ENCODE measurements at regions not wholly inside any gene's neighbourhood (a gene's known extent, or its start where the extent isn't known, plus 50 kb on each side); places are given as distances from the start of the nearest gene placed in this dataset.

DNA sequence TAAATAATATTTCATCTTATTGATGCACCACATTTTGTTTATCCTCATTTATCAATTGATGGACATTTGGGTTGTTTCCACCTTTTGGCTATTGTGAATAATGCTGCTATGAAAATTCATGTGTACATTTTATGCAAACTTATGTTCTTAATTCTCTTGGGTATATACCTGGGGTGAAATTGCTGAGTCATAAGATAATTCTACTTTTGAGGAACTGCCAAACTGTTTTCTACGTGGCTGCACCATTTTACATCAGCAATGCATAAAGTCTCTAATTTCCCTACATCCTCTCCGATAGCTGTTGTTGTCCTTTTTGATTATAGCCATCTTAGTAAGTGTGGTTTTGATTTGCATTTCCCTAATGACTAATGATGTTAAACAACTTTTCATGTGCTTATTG lies 116.5 kb upstream of the DLX2 start:
- Histone ChIP-seq H3K36me3 (replicated peaks in 1 of 2; ENCODE audit: control insufficient read depth in 1 of 2, insufficient read depth in 2 of 2, low read length in 2 of 2) (no peaks in the 10 kb centered on the region), H3K27ac (ENCODE audit: low read depth in 1 of 2, low read length in 2 of 2) (no peak overlapping the region), H3K9me3 (replicated peaks in 1 of 2; ENCODE audit: control insufficient read depth in 1 of 2, insufficient read depth in 1 of 2, low read length in 2 of 2) (no peaks in the 10 kb centered on the region), H3K4me3 (replicated peaks in 1 of 3; ENCODE audit: low read depth in 2 of 3, low read length in 3 of 3) (no peak overlapping the region), H3K9ac (ENCODE audit: insufficient read depth, low read length, poor library complexity, severe bottlenecking) (no peak overlapping the region), H3K27me3 (ENCODE audit: control insufficient read depth in 2 of 2, insufficient read depth in 2 of 2, low read length in 2 of 2) (no peaks in the 10 kb centered on the region), H3K4me2 (replicated peaks; ENCODE audit: extremely low read depth, low read length, poor library complexity, severe bottlenecking) (no peak overlapping the region), H2AFZ (ENCODE audit: insufficient read depth, low read depth, low read length, poor library complexity, severe bottlenecking) (no peak overlapping the region), H3K79me2 (ENCODE audit: insufficient read depth, low read length) (no peaks in the 10 kb centered on the region), H4K20me1 (ENCODE audit: insufficient read depth, low read length) (no peaks in the 10 kb centered on the region), H3K4me1 (ENCODE audit: control insufficient read depth in 1 of 2, insufficient read depth in 2 of 2, low read length in 2 of 2) (peaks cover 13 to 22% of the 10 kb centered on the region in 2 donors)
- TF ChIP-seq, protein P1, sequence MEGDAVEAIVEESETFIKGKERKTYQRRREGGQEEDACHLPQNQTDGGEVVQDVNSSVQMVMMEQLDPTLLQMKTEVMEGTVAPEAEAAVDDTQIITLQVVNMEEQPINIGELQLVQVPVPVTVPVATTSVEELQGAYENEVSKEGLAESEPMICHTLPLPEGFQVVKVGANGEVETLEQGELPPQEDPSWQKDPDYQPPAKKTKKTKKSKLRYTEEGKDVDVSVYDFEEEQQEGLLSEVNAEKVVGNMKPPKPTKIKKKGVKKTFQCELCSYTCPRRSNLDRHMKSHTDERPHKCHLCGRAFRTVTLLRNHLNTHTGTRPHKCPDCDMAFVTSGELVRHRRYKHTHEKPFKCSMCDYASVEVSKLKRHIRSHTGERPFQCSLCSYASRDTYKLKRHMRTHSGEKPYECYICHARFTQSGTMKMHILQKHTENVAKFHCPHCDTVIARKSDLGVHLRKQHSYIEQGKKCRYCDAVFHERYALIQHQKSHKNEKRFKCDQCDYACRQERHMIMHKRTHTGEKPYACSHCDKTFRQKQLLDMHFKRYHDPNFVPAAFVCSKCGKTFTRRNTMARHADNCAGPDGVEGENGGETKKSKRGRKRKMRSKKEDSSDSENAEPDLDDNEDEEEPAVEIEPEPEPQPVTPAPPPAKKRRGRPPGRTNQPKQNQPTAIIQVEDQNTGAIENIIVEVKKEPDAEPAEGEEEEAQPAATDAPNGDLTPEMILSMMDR (IDR thresholded peaks at IDR 0.05): no peak
- H3K36me3 Mint-ChIP-seq: no peaks in the 10 kb centered on the region
- H3K4me3 Mint-ChIP-seq: no peak overlapping the region
- DNase-seq: no peak
- peaks cover 31% of the 10 kb centered on the region for H3K4me1 Mint-ChIP-seq
- H3K27ac Mint-ChIP-seq: no peak overlapping the region
- WGBS (ENCODE audit: insufficient coverage): no CpG with 5 or more reads among the region's 2 CpGs
- H3K9me3 Mint-ChIP-seq: no peaks in the 10 kb centered on the region
- H3K27me3 Mint-ChIP-seq (ENCODE audit: low read depth in 3 of 3): no peaks in the 10 kb centered on the region
- intact Hi-C loops (cut with micrococcal nuclease): loop anchor here in 1 of 2 donors (10.0 kb wide), 1 partner anchor 66 kb away; no protein-coding TSS in a partner anchor

DNA sequence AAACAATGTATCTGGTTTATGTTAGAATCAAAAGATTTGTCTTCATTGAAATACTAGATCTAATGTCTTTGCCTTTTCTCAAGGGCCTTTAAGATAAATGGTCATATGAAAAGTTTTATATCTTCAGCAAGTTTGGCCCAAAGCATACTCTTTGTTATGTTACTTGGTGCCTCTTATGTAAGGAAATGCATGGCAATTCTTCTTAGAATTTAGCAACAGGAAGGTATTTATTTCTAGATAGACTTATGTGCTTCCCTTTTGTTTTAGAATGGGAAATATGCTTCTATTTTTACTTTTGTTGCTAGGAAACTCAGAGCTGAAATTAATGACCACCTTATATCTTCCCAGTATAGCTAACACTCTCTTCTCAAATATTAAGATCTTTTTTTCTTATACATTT lies 117.4 kb upstream of the DLX2 start:
- TF ChIP-seq, protein P1 (IDR thresholded peaks at IDR 0.05): no peak
- H3K9ac ChIP-seq (ENCODE audit: insufficient read depth, low read length, poor library complexity, severe bottlenecking): no peak overlapping the region
- no peaks in the 10 kb centered on the region for H3K27me3 ChIP-seq (ENCODE audit: control insufficient read depth in 2 of 2, insufficient read depth in 2 of 2, low read length in 2 of 2)
- H3K79me2 ChIP-seq (ENCODE audit: insufficient read depth, low read length): no peaks in the 10 kb centered on the region
- Mint-ChIP-seq H3K27ac (no peak overlapping the region), H3K9me3 (no peaks in the 10 kb centered on the region), H3K27me3 (ENCODE audit: low read depth in 3 of 3) (peaks cover 0 to under 1% (median 0%) of the 10 kb centered on the region in 3 donors), H3K4me3 (no peak overlapping the region), H3K4me1 (peaks cover 36% of the 10 kb centered on the region), H3K36me3 (no peaks in the 10 kb centered on the region)
- no peaks in the 10 kb centered on the region for H3K36me3 ChIP-seq (replicated peaks in 1 of 2; ENCODE audit: control insufficient read depth in 1 of 2, insufficient read depth in 2 of 2, low read length in 2 of 2)
- no peaks in the 10 kb centered on the region for H4K20me1 ChIP-seq (ENCODE audit: insufficient read depth, low read length)
- H3K4me3 ChIP-seq (replicated peaks in 1 of 3; ENCODE audit: low read depth in 2 of 3, low read length in 3 of 3): no peak overlapping the region
- no peaks in the 10 kb centered on the region for H3K9me3 ChIP-seq (replicated peaks in 1 of 2; ENCODE audit: control insufficient read depth in 1 of 2, insufficient read depth in 1 of 2, low read length in 2 of 2)
- intact Hi-C loops (cut with micrococcal nuclease): no loop called here
- no peak overlapping the region for H2AFZ ChIP-seq (ENCODE audit: insufficient read depth, low read depth, low read length, poor library complexity, severe bottlenecking)
- H3K27ac ChIP-seq (ENCODE audit: low read depth in 1 of 2, low read length in 2 of 2): no peak overlapping the region
- no peak for DNase-seq
- H3K4me1 ChIP-seq (ENCODE audit: control insufficient read depth in 1 of 2, insufficient read depth in 2 of 2, low read length in 2 of 2): peaks cover 13 to 22% of the 10 kb centered on the region in 2 donors
- peak overlapping the region; percentile 4 for H3K4me2 ChIP-seq (replicated peaks; ENCODE audit: extremely low read depth, low read length, poor library complexity, severe bottlenecking)
